Activated CD8-positive, alpha-beta T cell treated with anti-CD3 and anti-CD28 coated beads, Interleukin-2, amount 10 ng/mL, durations not matched to agents 7 days and 5 days (primary cell): ENCODE measurements at regions not wholly inside any gene's neighbourhood (a gene's known extent, or its start where the extent isn't known, plus 50 kb on each side); places are given as distances from the start of the nearest gene placed in this dataset.
A peak's percentile ranks its signal among the peaks of the same experiment; 100 is the strongest.

ENCODE experiments used
- ATAC-seq: fragments of 150-1000 bp; cut with Tn5 transposase; one replicate; pipeline ENCODE4 v1.10.0; 2021; ENCODE audit warnings: moderate library complexity
- CTCF ChIA-PET: fragments of 350-600 bp; sonication (Branson Sonifier 250); formaldehyde crosslinking; loops from one replicate; lab custom pipeline; 2021; ENCODE audit warnings: antibody characterized with exemption; lab: Charles Lee
- POLR2A ChIA-PET: fragments of 350-600 bp; sonication (Branson Sonifier 250); formaldehyde crosslinking; loops from one replicate; lab custom pipeline; 2021; ENCODE audit warnings: antibody characterized with exemption; lab: Charles Lee
- DNase-seq: peaks from one replicate; pipeline ENCODE4 v3.0.0-alpha.2; 2020
- H3K27ac Mint-ChIP-seq: one replicate; pipeline ENCODE4 v1.8.0; 2021; ENCODE audit warnings: mild to moderate bottlenecking, mixed read lengths
- H3K27me3 Mint-ChIP-seq: one replicate; pipeline ENCODE4 v1.8.0; 2021; ENCODE audit warnings: low read depth, mixed read lengths
- H3K36me3 Mint-ChIP-seq: one replicate; pipeline ENCODE4 v1.8.0; 2021; ENCODE audit warnings: low read depth, mixed read lengths
- H3K4me1 Mint-ChIP-seq: one replicate; pipeline ENCODE4 v1.8.0; 2021; ENCODE audit warnings: low read depth, mixed read lengths
- H3K4me3 Mint-ChIP-seq: one replicate; pipeline ENCODE4 v1.8.0; 2021; ENCODE audit warnings: mild to moderate bottlenecking, mixed read lengths
- H3K9me3 Mint-ChIP-seq: one replicate; pipeline ENCODE4 v1.8.0; 2022; ENCODE audit warnings: mixed read lengths; ENCODE audit not compliant: insufficient read depth

DNA sequence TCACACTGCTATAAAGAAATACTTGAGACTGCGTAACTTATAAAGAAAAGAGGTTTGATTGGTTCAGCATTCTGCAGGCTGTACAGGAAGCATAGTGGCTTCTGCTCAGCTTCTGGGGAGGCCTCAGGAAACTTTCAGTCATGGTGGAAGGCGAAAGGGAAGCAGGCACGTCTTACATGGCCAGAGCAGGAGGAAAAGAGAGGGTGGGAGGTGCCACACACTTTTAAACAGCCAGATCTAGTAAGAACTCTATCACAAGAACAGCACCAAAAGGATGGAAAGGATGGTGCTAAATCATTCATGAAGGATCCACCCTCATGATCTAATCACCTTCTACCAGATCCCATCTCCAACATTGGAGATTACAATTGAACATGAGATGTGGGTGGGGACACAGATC, 145.5 kb upstream of the OSR1 start:
- ATAC-seq (no peak), DNase-seq (no peak)
- ChIA-PET POLR2A (no interaction called here), CTCF (no interaction called here)
- Mint-ChIP-seq H3K36me3 (no peaks in the 10 kb centered on the region), H3K4me1 (no peaks in the 10 kb centered on the region), H3K27ac (no peak overlapping the region), H3K9me3 (no peaks in the 10 kb centered on the region), H3K4me3 (no peak overlapping the region), H3K27me3 (peaks cover 11% of the 10 kb centered on the region)

DNA sequence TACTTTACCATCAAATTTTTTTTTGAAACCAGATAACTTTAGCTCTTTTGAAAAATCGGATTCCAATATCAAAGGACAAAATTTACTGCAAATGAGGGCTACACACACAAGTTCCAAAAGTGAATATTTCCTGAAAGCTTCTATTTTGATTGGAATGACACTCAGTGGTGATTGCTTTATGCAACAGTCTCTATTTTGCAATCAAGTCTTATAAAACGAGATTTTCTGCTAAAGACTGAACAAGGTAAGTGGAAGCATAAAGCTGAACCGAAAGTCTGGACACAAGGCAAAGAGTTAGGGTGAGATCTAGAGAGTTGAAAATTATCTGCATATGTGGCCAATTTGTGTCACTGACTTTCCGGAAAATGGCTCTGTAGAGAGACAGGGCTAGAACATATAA, 145.0 kb upstream of the OSR1 start:
- H3K36me3 Mint-ChIP-seq: no peaks in the 10 kb centered on the region
- H3K27me3 Mint-ChIP-seq: peaks cover 11% of the 10 kb centered on the region
- no peaks in the 10 kb centered on the region for H3K4me1 Mint-ChIP-seq
- no peaks in the 10 kb centered on the region for H3K9me3 Mint-ChIP-seq
- H3K27ac Mint-ChIP-seq: no peak overlapping the region
- H3K4me3 Mint-ChIP-seq: no peak overlapping the region
- DNase-seq (no peak), ATAC-seq (no peak)
- ChIA-PET POLR2A (no interaction called here), CTCF (no interaction called here)

DNA sequence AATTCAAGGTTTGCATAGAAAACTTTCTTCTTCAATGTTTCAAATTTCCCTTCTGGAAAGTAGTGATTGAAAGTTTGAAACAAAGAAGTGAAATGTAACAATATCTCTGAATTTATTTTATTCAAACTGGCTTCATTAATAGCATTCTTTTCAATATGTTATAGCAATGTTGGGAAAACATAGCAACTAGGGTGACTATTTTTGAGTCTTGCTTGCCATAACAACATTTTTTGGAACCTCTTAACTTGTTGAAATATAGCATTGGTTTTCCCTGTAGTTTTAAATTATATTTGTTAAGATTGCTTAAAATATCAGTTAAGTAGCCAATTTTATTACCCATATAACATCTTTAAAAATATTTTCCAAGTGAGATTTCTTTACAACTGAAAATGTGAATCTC, 141.7 kb upstream of the OSR1 start:
- H3K36me3 Mint-ChIP-seq: no peaks in the 10 kb centered on the region
- H3K27me3 Mint-ChIP-seq: peaks cover 11% of the 10 kb centered on the region
- H3K27ac Mint-ChIP-seq: no peak overlapping the region
- DNase-seq (no peak), ATAC-seq (no peak)
- CTCF ChIA-PET: no interaction called here
- POLR2A ChIA-PET: no interaction called here
- no peaks in the 10 kb centered on the region for H3K9me3 Mint-ChIP-seq
- H3K4me1 Mint-ChIP-seq: no peaks in the 10 kb centered on the region
- H3K4me3 Mint-ChIP-seq: no peak overlapping the region

- Mint-ChIP-seq H3K27me3 (peaks cover 11% of the 10 kb centered on the region), H3K27ac (no peak overlapping the region), H3K4me1 (no peaks in the 10 kb centered on the region), H3K4me3 (no peak overlapping the region), H3K36me3 (no peaks in the 10 kb centered on the region), H3K9me3 (no peaks in the 10 kb centered on the region)
- no peak for DNase-seq
- POLR2A ChIA-PET: no interaction called here
- CTCF ChIA-PET: no interaction called here
- ATAC-seq: no peak
Observed at GRCh38 chr2:19496646-19497045, 138.2 kb upstream of the OSR1 start.

- ChIA-PET POLR2A (no interaction called here), CTCF (no interaction called here)
- no peak for ATAC-seq
- Mint-ChIP-seq H3K36me3 (no peaks in the 10 kb centered on the region), H3K27ac (no peak overlapping the region), H3K4me1 (no peaks in the 10 kb centered on the region), H3K9me3 (no peaks in the 10 kb centered on the region), H3K27me3 (peaks cover 24% of the 10 kb centered on the region), H3K4me3 (no peak overlapping the region)
- no peak for DNase-seq
Observed at GRCh38 chr2:19494241-19494640, 135.8 kb upstream of the OSR1 start.

DNA sequence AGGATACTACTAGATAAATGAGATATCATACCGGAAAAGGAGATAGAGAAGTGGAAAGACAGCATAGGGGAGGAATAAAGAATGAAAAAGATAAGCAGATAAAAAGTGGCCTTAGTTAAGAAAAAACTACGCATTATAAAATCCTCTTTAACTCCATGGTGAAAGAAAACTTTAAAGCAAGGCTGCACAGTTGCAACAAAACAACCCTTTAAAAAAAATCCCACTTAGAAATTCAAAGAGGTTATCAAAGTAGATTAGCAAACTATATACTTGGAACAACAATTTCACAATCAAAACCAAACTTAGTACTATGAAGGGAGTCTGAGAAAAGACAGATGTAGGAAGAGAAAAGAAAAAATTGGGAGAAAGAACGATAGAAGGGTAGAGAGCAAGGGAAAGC, 133.4 kb upstream of the OSR1 start:
- Mint-ChIP-seq H3K27ac (no peak overlapping the region), H3K9me3 (no peaks in the 10 kb centered on the region), H3K27me3 (peaks cover 18% of the 10 kb centered on the region), H3K4me1 (peaks cover 5% of the 10 kb centered on the region), H3K4me3 (no peak overlapping the region), H3K36me3 (no peaks in the 10 kb centered on the region)
- no peak for DNase-seq
- ChIA-PET CTCF (no interaction called here), POLR2A (no interaction called here)
- ATAC-seq: no peak

- no peaks in the 10 kb centered on the region for H3K36me3 Mint-ChIP-seq
- H3K27me3 Mint-ChIP-seq: peaks cover 18% of the 10 kb centered on the region
- H3K4me3 Mint-ChIP-seq: no peak overlapping the region
- ATAC-seq: no peak
- H3K9me3 Mint-ChIP-seq: no peaks in the 10 kb centered on the region
- ChIA-PET CTCF (no interaction called here), POLR2A (no interaction called here)
- no peak for DNase-seq
- no peak overlapping the region for H3K27ac Mint-ChIP-seq
- peaks cover 5% of the 10 kb centered on the region for H3K4me1 Mint-ChIP-seq
Observed at GRCh38 chr2:19490846-19491435, 132.5 kb upstream of the OSR1 start.

DNA sequence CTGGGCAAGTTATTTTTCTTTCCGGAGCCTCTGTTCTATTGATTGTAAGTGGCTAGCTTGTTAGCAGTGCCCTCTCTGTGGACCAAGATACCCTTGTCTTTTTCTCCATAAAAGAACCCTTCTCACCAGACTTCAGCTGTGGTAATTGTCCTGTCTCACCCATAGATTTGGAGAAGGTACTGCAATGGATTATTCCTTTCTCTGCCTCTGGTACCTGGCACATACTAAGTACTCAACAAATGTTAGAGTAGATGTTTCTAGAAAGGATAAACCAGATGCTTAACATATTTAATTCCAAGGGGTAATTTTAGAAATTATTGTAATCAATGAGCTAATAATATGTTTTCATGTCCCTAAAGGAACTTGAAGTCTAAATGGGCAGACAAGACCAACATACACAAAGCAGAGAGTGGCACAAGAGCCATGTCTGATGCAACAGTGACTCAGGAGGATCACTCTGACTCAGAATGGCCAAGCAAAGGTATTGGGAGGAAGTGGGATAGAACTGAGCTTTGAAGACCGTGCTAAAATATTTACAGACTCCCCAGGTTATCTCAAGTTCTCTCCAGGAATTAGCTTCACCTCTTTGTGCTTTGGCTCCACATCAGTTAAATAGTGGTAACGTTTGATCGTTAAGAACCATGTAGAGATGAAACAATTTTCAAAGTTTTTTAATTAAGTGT, 129.7 kb upstream of the OSR1 start:
- Mint-ChIP-seq H3K9me3 (no peaks in the 10 kb centered on the region), H3K4me1 (peaks cover 5% of the 10 kb centered on the region), H3K36me3 (no peaks in the 10 kb centered on the region), H3K27me3 (peaks cover 16% of the 10 kb centered on the region), H3K27ac (no peak overlapping the region), H3K4me3 (no peak overlapping the region)
- DNase-seq (peak; percentile 23), ATAC-seq (no peak)
- CTCF ChIA-PET: no interaction called here
- POLR2A ChIA-PET: no interaction called here

DNA sequence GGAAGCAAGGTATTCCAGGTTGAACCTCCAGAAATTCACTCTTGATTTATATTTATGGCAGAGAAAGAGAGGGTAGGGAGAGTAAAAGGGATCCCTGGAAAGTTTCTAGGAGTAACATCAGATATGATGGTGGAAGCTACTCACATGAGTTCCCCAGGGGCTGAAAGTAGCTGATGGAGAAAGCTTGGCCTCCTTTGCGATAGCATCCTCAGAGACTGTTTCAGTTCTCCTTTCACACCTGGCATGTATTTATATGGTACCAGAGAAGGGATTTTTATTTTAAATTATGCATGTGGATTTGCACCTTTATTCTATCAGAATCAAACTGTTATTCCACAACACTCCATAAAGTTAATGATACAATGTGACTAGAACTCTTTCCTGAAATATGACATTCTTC, 126.3 kb upstream of the OSR1 start:
- Mint-ChIP-seq H3K9me3 (no peaks in the 10 kb centered on the region), H3K4me3 (no peak overlapping the region), H3K36me3 (no peaks in the 10 kb centered on the region), H3K4me1 (peaks cover 5% of the 10 kb centered on the region), H3K27ac (no peak overlapping the region), H3K27me3 (peaks cover 4% of the 10 kb centered on the region)
- ATAC-seq (no peak), DNase-seq (no peak)
- ChIA-PET CTCF (no interaction called here), POLR2A (no interaction called here)

- Mint-ChIP-seq H3K4me1 (no peaks in the 10 kb centered on the region), H3K9me3 (no peaks in the 10 kb centered on the region), H3K27ac (no peak overlapping the region), H3K36me3 (no peaks in the 10 kb centered on the region), H3K27me3 (peaks cover 23% of the 10 kb centered on the region), H3K4me3 (no peak overlapping the region)
- ATAC-seq (no peak), DNase-seq (no peak)
- POLR2A ChIA-PET: no interaction called here
- CTCF ChIA-PET: no interaction called here
Observed at GRCh38 chr2:19480673-19481072, 122.2 kb upstream of the OSR1 start.

DNA sequence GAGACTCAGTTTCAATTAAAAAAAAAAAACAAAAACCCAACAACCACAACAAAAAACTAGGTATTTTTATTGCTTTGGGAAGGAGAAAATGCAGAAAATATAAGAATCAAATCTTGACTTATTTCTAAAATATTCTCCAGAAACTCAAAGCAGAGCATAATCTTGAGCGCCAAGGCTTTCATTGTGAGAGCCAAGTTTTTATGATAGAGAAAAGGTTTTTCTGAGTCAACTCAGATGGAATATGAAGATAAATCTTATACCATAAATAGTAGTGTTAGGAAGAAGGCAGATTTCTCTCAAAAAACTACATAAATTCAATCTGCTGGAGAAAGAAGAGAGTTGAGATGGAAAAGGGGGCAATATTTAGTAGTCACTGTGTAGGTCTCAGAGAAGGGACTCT, 121.2 kb upstream of the OSR1 start:
- Mint-ChIP-seq H3K4me3 (no peak overlapping the region), H3K9me3 (no peaks in the 10 kb centered on the region), H3K27me3 (peaks cover 30% of the 10 kb centered on the region), H3K4me1 (no peaks in the 10 kb centered on the region), H3K36me3 (peaks cover 1% of the 10 kb centered on the region), H3K27ac (no peak overlapping the region)
- ATAC-seq: no peak
- ChIA-PET POLR2A (no interaction called here), CTCF (no interaction called here)
- no peak for DNase-seq

DNA sequence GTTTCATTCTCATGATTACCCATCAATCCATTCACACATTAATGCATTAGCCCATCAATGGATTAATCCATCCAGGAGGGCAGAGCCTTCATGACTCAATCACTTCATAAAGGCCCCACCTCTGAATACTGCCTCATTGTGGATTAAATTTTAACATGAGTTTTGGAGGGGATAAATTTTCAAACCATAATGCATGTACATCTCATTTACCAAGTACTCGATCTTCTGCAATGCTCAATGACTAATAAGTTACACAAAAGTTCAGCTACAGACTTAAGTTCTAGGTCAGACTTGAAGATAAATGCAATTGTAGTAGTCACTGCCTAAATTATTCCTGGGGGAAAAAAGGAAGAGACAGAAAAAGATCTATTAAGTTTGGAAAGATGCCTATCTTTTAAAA, 120.0 kb upstream of the OSR1 start:
- ATAC-seq (no peak), DNase-seq (no peak)
- Mint-ChIP-seq H3K36me3 (peaks cover 1% of the 10 kb centered on the region), H3K4me3 (no peak overlapping the region), H3K27me3 (peaks cover 38% of the 10 kb centered on the region), H3K4me1 (peaks cover 12% of the 10 kb centered on the region), H3K9me3 (no peaks in the 10 kb centered on the region), H3K27ac (no peak overlapping the region)
- ChIA-PET POLR2A (no interaction called here), CTCF (no interaction called here)

DNA sequence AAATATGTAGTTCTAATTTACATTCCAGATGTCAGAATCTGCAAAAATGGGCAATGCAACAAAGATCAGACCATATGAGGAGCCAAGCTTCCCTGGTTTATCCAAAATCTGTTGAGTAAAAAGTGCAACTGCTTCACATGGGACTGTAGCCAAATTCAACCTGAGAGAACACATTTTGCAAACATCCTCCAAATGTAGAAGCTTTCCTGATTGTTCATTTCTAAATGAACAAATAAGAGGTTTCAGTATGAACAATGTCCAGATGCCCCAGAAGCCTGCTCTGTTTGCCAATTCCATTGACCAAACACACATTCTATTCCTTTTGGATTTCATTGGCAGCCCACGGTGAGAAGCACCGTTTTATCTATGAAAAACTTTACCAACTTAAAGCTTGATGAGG, 117.9 kb upstream of the OSR1 start:
- ChIA-PET CTCF (no interaction called here), POLR2A (no interaction called here)
- H3K27me3 Mint-ChIP-seq: peaks cover 52% of the 10 kb centered on the region

More for the DNA sequence above, 117.9 kb upstream of the OSR1 start:
- no peak overlapping the region for H3K4me3 Mint-ChIP-seq
- H3K36me3 Mint-ChIP-seq: peaks cover 1% of the 10 kb centered on the region
- no peak overlapping the region for H3K27ac Mint-ChIP-seq
- no peaks in the 10 kb centered on the region for H3K9me3 Mint-ChIP-seq
- H3K4me1 Mint-ChIP-seq: peaks cover 15% of the 10 kb centered on the region
- DNase-seq: no peak
- ATAC-seq: no peak
